ENCODE measurements at regions not wholly inside any gene's neighbourhood (a gene's known extent, or its start where the extent isn't known, plus 50 kb on each side); places are given as distances from the start of the nearest gene placed in this dataset.

DNA sequence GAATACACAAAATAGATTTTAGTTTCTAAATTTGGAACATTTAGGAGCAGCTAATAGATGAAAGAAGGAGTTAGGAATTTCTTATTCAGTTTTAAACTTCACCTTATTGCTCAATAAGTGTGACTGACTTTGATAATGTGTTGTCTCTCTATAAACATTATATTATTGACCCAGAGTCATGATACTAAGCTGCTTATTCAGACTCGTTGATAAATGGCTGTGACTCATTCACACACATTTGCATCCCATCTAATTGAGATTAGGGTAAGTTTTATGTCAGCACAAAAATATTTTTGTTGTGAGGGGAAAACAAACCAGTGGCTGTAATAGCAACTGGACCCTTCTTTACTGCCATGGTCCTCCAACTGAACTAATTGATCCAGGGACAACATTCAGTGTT is 137.6 kb downstream of the GOLIM4 start:
- DNase-seq (ENCODE audit: low spot score): no peak

DNA sequence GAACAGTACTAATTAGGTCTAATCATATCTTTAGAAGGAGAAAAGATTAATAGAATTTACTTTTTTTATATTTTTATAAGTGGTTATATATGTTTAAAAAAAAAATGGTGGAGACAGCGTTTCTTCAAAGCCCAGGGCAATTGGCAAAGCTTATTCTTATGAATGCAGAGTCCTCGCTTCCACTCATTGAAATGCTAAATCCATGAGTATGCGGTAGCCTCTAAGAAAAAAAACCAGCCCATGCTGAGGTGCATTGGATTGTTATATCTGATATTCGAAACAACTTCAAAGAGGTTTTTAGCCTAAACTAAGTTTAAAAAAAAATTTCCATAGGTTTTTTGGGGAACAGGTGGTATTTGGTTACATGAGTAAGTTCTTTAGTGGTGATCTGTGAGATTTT is 142.8 kb downstream of the GOLIM4 start:
- DNase-seq (ENCODE audit: low spot score): no peak

- DNase-seq (ENCODE audit: low spot score): no peak
Measured at GRCh38 chr3:167950212-167950611, 145.5 kb downstream of the GOLIM4 start.

- no peak for DNase-seq (ENCODE audit: low spot score)
Measured at GRCh38 chr3:167941234-167941995, 154.3 kb downstream of the GOLIM4 start.

GRCh38 chr3:167940241-167940640 is 155.5 kb downstream of the GOLIM4 start:
- no peak for DNase-seq (ENCODE audit: low spot score)

DNA sequence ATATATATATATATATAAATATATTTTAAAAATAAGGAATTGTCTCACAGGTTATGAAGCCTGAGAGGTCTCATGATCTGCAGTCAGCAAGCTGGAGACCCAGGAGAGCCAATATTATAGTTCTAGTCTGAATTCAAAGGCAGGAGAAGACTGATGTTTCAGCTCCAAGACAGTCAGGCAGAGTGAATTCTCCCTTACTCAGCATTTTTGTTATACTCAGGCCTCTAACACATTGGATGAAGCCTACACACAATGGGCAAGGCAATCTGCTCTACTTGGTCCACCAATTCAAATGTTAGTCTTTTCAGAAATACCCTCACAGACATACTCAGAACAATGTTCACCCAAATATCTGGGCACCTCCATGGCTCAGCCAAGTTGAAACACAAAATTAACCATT is 157.2 kb downstream of the GOLIM4 start:
- DNase-seq (ENCODE audit: low spot score): no peak

DNA sequence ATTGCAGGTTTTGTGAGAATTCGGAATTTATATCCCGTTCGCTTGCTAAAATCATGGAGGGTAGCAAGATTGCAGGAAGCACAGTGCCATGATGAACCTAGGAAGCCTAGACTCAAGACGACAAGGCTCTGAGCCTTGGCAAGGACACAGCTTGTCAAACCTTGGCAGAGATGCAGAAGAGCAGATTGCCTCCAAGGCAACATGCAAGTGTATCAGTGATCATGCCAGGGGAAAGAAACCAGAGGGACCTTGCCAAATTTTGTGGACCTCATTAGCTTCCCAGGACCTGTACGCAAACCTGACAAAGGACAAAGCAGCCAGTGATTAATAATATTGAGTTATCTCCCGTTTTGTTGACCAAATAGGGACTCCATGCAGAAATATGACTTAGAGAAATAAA is 159.7 kb downstream of the GOLIM4 start:
- no peak for DNase-seq (ENCODE audit: low spot score)

GRCh38 chr3:167930453-167930852 is 165.3 kb downstream of the GOLIM4 start:
- no peak for DNase-seq (ENCODE audit: low spot score)

- no peak for DNase-seq (ENCODE audit: low spot score)
Measured at GRCh38 chr3:167929968-167930367, 165.8 kb downstream of the GOLIM4 start.

GRCh38 chr3:167928381-167928780 is 167.3 kb downstream of the GOLIM4 start:
- no peak for DNase-seq (ENCODE audit: low spot score)

GRCh38 chr3:167920747-167921146 is 175.0 kb downstream of the GOLIM4 start:
- DNase-seq (ENCODE audit: low spot score): no peak

GRCh38 chr3:167919590-167919989 is 176.1 kb downstream of the GOLIM4 start:
- DNase-seq (ENCODE audit: low spot score): no peak

- DNase-seq (ENCODE audit: low spot score): no peak
Measured at GRCh38 chr3:167918686-167919085, 177.0 kb downstream of the GOLIM4 start.

- DNase-seq (ENCODE audit: low spot score): no peak
Measured at GRCh38 chr3:167918008-167918596, 177.6 kb downstream of the GOLIM4 start.

GRCh38 chr3:167913219-167913835 is 177.8 kb downstream of the SERPINI1 start:
- no peak for DNase-seq (ENCODE audit: low spot score)

DNA sequence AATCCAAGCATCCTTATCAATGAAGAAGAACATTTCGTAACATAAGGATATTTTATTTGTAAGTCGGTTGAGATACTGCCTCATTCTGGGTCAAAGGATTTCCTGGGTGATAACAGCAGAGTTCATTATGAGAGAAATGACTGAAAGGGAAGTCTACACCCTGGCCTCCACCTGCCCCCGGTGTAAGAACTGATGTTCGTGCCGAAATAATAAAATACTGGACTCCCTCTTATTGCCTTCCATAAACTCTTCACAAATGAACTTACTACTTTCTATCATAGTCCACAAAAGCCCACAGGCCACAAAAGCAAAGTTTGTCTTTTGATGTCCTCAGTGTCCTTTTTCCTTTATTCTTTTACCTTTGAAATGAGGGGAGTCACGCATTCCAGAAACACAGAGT is 174.4 kb downstream of the SERPINI1 start:
- no peak for DNase-seq (ENCODE audit: low spot score)

- DNase-seq (ENCODE audit: low spot score): no peak
Measured at GRCh38 chr3:167909504-167909896, 174.0 kb downstream of the SERPINI1 start.

GRCh38 chr3:167908746-167909503 is 173.4 kb downstream of the SERPINI1 start:
- DNase-seq (ENCODE audit: low spot score): no peak

DNA sequence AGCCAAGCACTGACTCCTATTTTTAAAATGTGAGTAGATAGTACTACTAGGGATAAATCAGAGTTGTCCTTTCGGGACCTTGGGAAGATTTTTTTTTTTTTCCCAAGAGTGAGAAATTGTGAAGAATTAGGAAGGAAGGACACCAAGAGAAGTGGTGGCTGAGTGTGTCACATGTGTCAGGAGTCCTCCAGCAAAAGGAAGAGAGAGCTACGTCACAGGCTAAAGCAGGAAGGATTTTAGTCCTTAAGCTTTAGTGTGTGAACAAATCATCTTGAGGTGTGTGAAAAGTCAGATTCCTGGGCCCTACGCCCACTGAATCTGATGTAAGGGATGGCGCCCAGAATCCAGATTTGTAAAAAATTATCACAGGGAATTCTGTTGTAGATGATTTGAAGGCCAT is 172.7 kb downstream of the SERPINI1 start:
- DNase-seq (ENCODE audit: low spot score): no peak

GRCh38 chr3:167901138-167901537 is 165.6 kb downstream of the SERPINI1 start:
- no peak for DNase-seq (ENCODE audit: low spot score)

- DNase-seq (ENCODE audit: low spot score): no peak
Measured at GRCh38 chr3:167899093-167899492, 163.6 kb downstream of the SERPINI1 start.

- no peak for DNase-seq (ENCODE audit: low spot score)
Measured at GRCh38 chr3:167898091-167898490, 162.6 kb downstream of the SERPINI1 start.

DNA sequence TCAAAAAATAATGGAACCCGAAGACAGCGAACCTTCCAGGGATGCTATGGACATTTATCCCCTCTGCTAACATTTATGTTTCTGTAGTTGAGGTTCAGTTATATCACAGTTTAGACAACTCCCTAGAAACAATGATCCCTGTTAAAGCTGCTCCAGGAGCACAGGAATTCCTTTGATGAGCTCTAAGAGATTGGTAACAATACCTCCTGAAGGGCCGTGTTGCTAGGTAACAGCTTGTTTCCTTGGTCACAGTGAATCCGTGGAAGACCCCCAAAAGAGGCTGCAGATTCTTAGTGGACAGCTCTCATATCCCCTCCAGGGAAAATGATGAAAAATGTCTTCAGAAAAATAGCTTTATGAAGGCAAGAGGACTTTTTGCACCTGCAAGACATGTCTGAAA is 160.2 kb downstream of the SERPINI1 start:
- no peak for DNase-seq (ENCODE audit: low spot score)

Data from CD4-positive, alpha-beta T cell treated with Interleukin-6 at 100 ng/mL for 8 hours (primary cell).